Smooth muscle cell (in vitro differentiated cells): ENCODE measurements at regions not wholly inside any gene's neighbourhood (a gene's known extent, or its start where the extent isn't known, plus 50 kb on each side); places are given as distances from the start of the nearest gene placed in this dataset.
"Not testable (repeated sequence)": the region's sequence is repeated elsewhere in the genome, so short reads cannot be mapped to it uniquely, and the experiment has no call there.

Experiments used
- DNase-seq: peaks from one replicate; lab custom pipeline; 2025; ENCODE audit not compliant: unreplicated experiment; lab: John Stamatoyannopoulos, UW
- H2AFZ ChIP-seq: fragments of 200-600 bp; sonication (generic); 2 replicates; pipeline ENCODE4 v1.6.0; 2016; ENCODE audit warnings: antibody characterized with exemption, low read depth, mild to moderate bottlenecking
- H3F3A ChIP-seq: fragments of 200-600 bp; sonication (generic); 2 replicates; pipeline ENCODE4 v1.6.0; 2017; ENCODE audit warnings: antibody characterized with exemption, low read depth
- H3K27ac ChIP-seq: fragments of 200-600 bp; sonication (generic); 2 replicates; pipeline ENCODE4 v1.5.1; 2016; ENCODE audit warnings: low read depth, mild to moderate bottlenecking
- H3K27me3 ChIP-seq: fragments of 200-600 bp; sonication (generic); 2 replicates; pipeline ENCODE4 v1.6.1; 2016; ENCODE audit warnings: low read depth, mild to moderate bottlenecking
- H3K36me3 ChIP-seq: fragments of 200-600 bp; sonication (generic); 2 replicates; pipeline ENCODE4 v1.5.1; 2016; ENCODE audit warnings: low read depth
- H3K4me1 ChIP-seq: fragments of 200-600 bp; sonication (generic); 2 replicates; pipeline ENCODE4 v1.5.1; 2016; ENCODE audit warnings: low read depth
- H3K4me2 ChIP-seq: fragments of 200-600 bp; sonication (generic); 2 replicates; pipeline ENCODE4 v1.6.0; 2016; ENCODE audit warnings: mild to moderate bottlenecking
- H3K4me3 ChIP-seq: fragments of 200-600 bp; sonication (generic); 2 replicates; pipeline ENCODE4 v1.5.1; 2016; ENCODE audit warnings: mild to moderate bottlenecking
- H3K79me2 ChIP-seq: fragments of 200-600 bp; sonication (generic); 2 replicates; pipeline ENCODE4 v1.6.0; 2016; ENCODE audit warnings: low read depth, mild to moderate bottlenecking
- H3K9ac ChIP-seq: fragments of 200-600 bp; sonication (generic); 2 replicates; pipeline ENCODE4 v1.6.0; 2016; ENCODE audit warnings: low read depth
- H3K9me3 ChIP-seq: fragments of 200-600 bp; sonication (generic); replicated peaks from 2 replicates; pipeline ENCODE4 v1.5.1; 2016; ENCODE audit warnings: low read depth
- H4K20me1 ChIP-seq: fragments of 200-600 bp; sonication (generic); 2 replicates; pipeline ENCODE4 v1.6.0; 2016; ENCODE audit warnings: low read depth
- CTCF ChIP-seq: fragments of 200-600 bp; sonication (generic); IDR thresholded peaks from 2 replicates; pipeline ENCODE4 v1.5.1; 2017; ENCODE audit warnings: borderline replicate concordance, mild to moderate bottlenecking, antibody characterized with exemption; ENCODE audit not compliant: insufficient read depth, poor library complexity, severe bottlenecking
- WGBS: methylation state at CpG from one replicate; pipeline ENCODE4 v1.1.7; 2016; ENCODE audit warnings: low lambda C conversion rate; 5-methylcytosine and 5-hydroxymethylcytosine counted together

GRCh38 chr2:66101206-66101605, 333.7 kb upstream of the MEIS1 start:
- Histone ChIP-seq H3K9ac (no peak overlapping the region), H3K79me2 (no peaks in the 10 kb centered on the region), H2AFZ (no peak overlapping the region), H3K27ac (no peak overlapping the region), H3K4me3 (no peak overlapping the region), H3K9me3 (no peaks in the 10 kb centered on the region), H3K4me2 (no peak overlapping the region), H3K4me1 (no peaks in the 10 kb centered on the region), H3F3A (no peaks in the 10 kb centered on the region), H3K27me3 (no peaks in the 10 kb centered on the region), H3K36me3 (no peaks in the 10 kb centered on the region), H4K20me1 (no peaks in the 10 kb centered on the region)
- 97% methylated on average over 1 of the region's 1 CpG for WGBS
- TF ChIP-seq CTCF, result no peak
- no peak for DNase-seq

GRCh38 chr2:66095820-66096345, 339.0 kb upstream of the MEIS1 start:
- 76% methylated on average over 6 of the region's 6 CpGs for WGBS
- H3K4me1 ChIP-seq, result no peaks in the 10 kb centered on the region
- no peak overlapping the region for H3K27ac ChIP-seq
- no peaks in the 10 kb centered on the region for H4K20me1 ChIP-seq
- H3F3A ChIP-seq, result no peaks in the 10 kb centered on the region
- no peak for TF ChIP-seq CTCF
- no peak for DNase-seq
- H2AFZ ChIP-seq, result no peak overlapping the region
- H3K36me3 ChIP-seq, result no peaks in the 10 kb centered on the region
- H3K79me2 ChIP-seq, result no peaks in the 10 kb centered on the region
- H3K9me3 ChIP-seq, result no peaks in the 10 kb centered on the region
- H3K27me3 ChIP-seq, result no peaks in the 10 kb centered on the region
- H3K4me2 ChIP-seq, result no peak overlapping the region
- H3K9ac ChIP-seq, result no peak overlapping the region
- no peak overlapping the region for H3K4me3 ChIP-seq

GRCh38 chr2:66094689-66095088, 340.2 kb upstream of the MEIS1 start:
- H3K4me2 ChIP-seq, H4K20me1 ChIP-seq: not testable (repeated sequence)

GRCh38 chr2:66093371-66093770, 341.6 kb upstream of the MEIS1 start:
- Histone ChIP-seq H3K27ac (no peak overlapping the region), H3K4me3 (no peak overlapping the region), H4K20me1 (no peaks in the 10 kb centered on the region), H3F3A (no peaks in the 10 kb centered on the region), H3K79me2 (no peaks in the 10 kb centered on the region), H3K27me3 (no peaks in the 10 kb centered on the region), H3K4me2 (no peak overlapping the region), H3K4me1 (no peaks in the 10 kb centered on the region), H3K9ac (no peak overlapping the region), H2AFZ (no peak overlapping the region), H3K9me3 (no peaks in the 10 kb centered on the region), H3K36me3 (no peaks in the 10 kb centered on the region)
- TF ChIP-seq CTCF, result no peak
- DNase-seq, result no peak
- WGBS, result 96% methylated on average over 1 of the region's 1 CpG

More at GRCh38 chr2:66094689-66095088, 340.2 kb upstream of the MEIS1 start:
- H3F3A ChIP-seq, H3K27me3 ChIP-seq, H3K4me3 ChIP-seq, H3K36me3 ChIP-seq, H2AFZ ChIP-seq, H3K27ac ChIP-seq, H3K9me3 ChIP-seq, H3K4me1 ChIP-seq, H3K79me2 ChIP-seq, DNase-seq, H3K9ac ChIP-seq: not testable (repeated sequence)
- WGBS, result 93% methylated on average over 2 of the region's 2 CpGs
